ENCODE measurements at regions not wholly inside any gene's neighbourhood (a gene's known extent, or its start where the extent isn't known, plus 50 kb on each side); places are given as distances from the start of the nearest gene placed in this dataset.

- Histone ChIP-seq H3K4me3 (peak overlapping the region; percentile 55 to 73 (median 66)), H3K27me3 (peaks cover 0 to 33% (median 0%) of the 10 kb centered on the region in 7 donors), H3K27ac (peak overlapping the region; percentile 77 to 93 (median 89)), H3K9me3 (no peaks in the 10 kb centered on the region), H3K36me3 (no peaks in the 10 kb centered on the region), H3K4me1 (peaks cover 0 to 64% (median 24%) of the 10 kb centered on the region in 9 donors)
- WGBS, 2 donors = 1 to 2% methylated on average over 18 of the region's 18 CpGs
- ATAC-seq (peak; percentile 59 to 91 (median 82)), DNase-seq (peak; percentile 64 to 67)
- intact Hi-C loops (cut with DNase I) = loop anchor here in 9 of 10 donors (1.0 to 5.0 kb wide), 6 partner anchors 35 to 55 kb away; partner anchors contain the start of genes PAIP2B (in 8 of the 9) and ZNF638 (in 3 of the 9)
- TF ChIP-seq CTCF (IDR thresholded peaks at IDR 0.05) = peak; percentile 22 to 65 (median 40)
These were observed 50.7 kb upstream of the PAIP2B start for GRCh38 chr2:71277536-71278103.

GRCh38 chr2:71277147-71277475, 50.2 kb upstream of the PAIP2B start:
- DNase-seq = no peak
- TF ChIP-seq CTCF (IDR thresholded peaks at IDR 0.05) = no peak
- Histone ChIP-seq H3K27ac (peak overlapping the region; percentile 77 to 93 (median 89)), H3K4me1 (peaks cover 0 to 59% (median 20%) of the 10 kb centered on the region in 9 donors), H3K4me3 (peak overlapping the region; percentile 55 to 73 (median 66)), H3K36me3 (no peaks in the 10 kb centered on the region), H3K9me3 (no peaks in the 10 kb centered on the region), H3K27me3 (peaks cover 0 to 37% (median 0%) of the 10 kb centered on the region in 7 donors)
- WGBS, 2 donors = 0 to 1% methylated on average over 5 of the region's 5 CpGs
- peak in 3 of 8 donors; percentile 2 to 12 (median 6) for ATAC-seq
- intact Hi-C loops (cut with DNase I) = loop anchor here in 9 of 10 donors (1.0 to 5.0 kb wide), 6 partner anchors 35 to 55 kb away; partner anchors contain the start of genes PAIP2B (in 8 of the 9) and ZNF638 (in 3 of the 9)

- intact Hi-C loops (cut with DNase I) = loop anchor here in 9 of 10 donors (1.0 to 5.0 kb wide), 6 partner anchors 34 to 56 kb away; partner anchors contain the start of genes PAIP2B (in 8 of the 9) and ZNF638 (in 3 of the 9)
- Histone ChIP-seq H3K27ac (peak overlapping the region; percentile 77 to 93 (median 89)), H3K36me3 (no peaks in the 10 kb centered on the region), H3K4me1 (peaks cover 0 to 53% (median 19%) of the 10 kb centered on the region in 9 donors), H3K4me3 (peak overlapping the region; percentile 55 to 73 (median 66)), H3K9me3 (no peaks in the 10 kb centered on the region), H3K27me3 (peaks cover 0 to 39% (median 0%) of the 10 kb centered on the region in 7 donors)
- DNase-seq = peak; percentile 90 to 94
- TF ChIP-seq CTCF (IDR thresholded peaks at IDR 0.05) = peak in 2 of 9 donors; percentile 12 to 18
- peak; percentile 97 to 99 (median 98) for ATAC-seq
- 0 to 1% methylated on average over 91 to 93 of the region's 93 CpGs for WGBS, 2 donors
These were observed 49.6 kb upstream of the PAIP2B start for GRCh38 chr2:71276311-71277146.

Measured in heart right ventricle (tissue), 16 donors.